MCF 10A (cell line): ENCODE measurements at regions not wholly inside any gene's neighbourhood (a gene's known extent, or its start where the extent isn't known, plus 50 kb on each side); places are given as distances from the start of the nearest gene placed in this dataset.
"Not testable (repeated sequence)": the region's sequence is repeated elsewhere in the genome, so short reads cannot be mapped to it uniquely, and the experiment has no call there.

Experiments
- BruUV-seq: library from RNA; stranded (reverse); fragments of 400-500 nt; replicated peaks from 2 replicates; lab custom pipeline; 2021; lab: Mats Ljungman, UMichigan
- CTCF ChIA-PET: fragments of 300-600 bp; sonication (Branson Sonifier 250); formaldehyde crosslinking; extraction: SDS; loops from one replicate; lab custom pipeline; 2021; ENCODE audit warnings: antibody characterized with exemption, inconsistent platforms; lab: Yijun Ruan, JAX
- POLR2A ChIA-PET: fragments of 300-600, 350-650 bp; sonication (Branson Sonifier 250); formaldehyde crosslinking; extraction: SDS; loops from one replicate; lab custom pipeline; 2020; ENCODE audit warnings: antibody characterized with exemption, inconsistent platforms; lab: Yijun Ruan, JAX
- DNase-seq: peaks from one replicate; pipeline ENCODE4 v3.0.0-alpha.2; 2018; ENCODE audit not compliant: unreplicated experiment
- H3K27ac Mint-ChIP-seq: one replicate; pipeline ENCODE4 v1.8.0; 2022; ENCODE audit warnings: mild to moderate bottlenecking, low read depth, mixed read lengths; ENCODE audit not compliant: unreplicated experiment
- H3K27me3 Mint-ChIP-seq: one replicate; pipeline ENCODE4 v1.8.0; 2022; ENCODE audit warnings: mixed read lengths; ENCODE audit not compliant: insufficient read depth, unreplicated experiment
- H3K36me3 Mint-ChIP-seq: one replicate; pipeline ENCODE4 v1.8.0; 2022; ENCODE audit warnings: mild to moderate bottlenecking, moderate library complexity, mixed read lengths; ENCODE audit not compliant: insufficient read depth, unreplicated experiment
- H3K4me1 Mint-ChIP-seq: one replicate; pipeline ENCODE4 v1.8.0; 2022; ENCODE audit warnings: mixed read lengths; ENCODE audit not compliant: insufficient read depth, unreplicated experiment
- H3K4me3 Mint-ChIP-seq: one replicate; pipeline ENCODE4 v1.8.0; 2022; ENCODE audit warnings: mild to moderate bottlenecking, moderate library complexity, mixed read lengths; ENCODE audit not compliant: unreplicated experiment
- H3K9me3 Mint-ChIP-seq: one replicate; pipeline ENCODE4 v1.8.0; 2022; ENCODE audit warnings: mixed read lengths; ENCODE audit not compliant: unreplicated experiment
- CTCF ChIP-seq: fragments of 200-600 bp; IDR thresholded peaks from one replicate; pipeline ENCODE4 v1.8.0; 2022; ENCODE audit warnings: antibody characterized with exemption, mild to moderate bottlenecking; ENCODE audit not compliant: unreplicated experiment
- intact Hi-C: fragments of 100-400 bp; cut with micrococcal nuclease; formaldehyde crosslinking; loops from 2 replicates; pipeline ENCODE4 v1.14.1; 2022

GRCh38 chrX:115719171-115719570 lies 158.2 kb downstream of the PLS3 start:
- TF ChIP-seq CTCF, result no peak
- Mint-ChIP-seq H3K4me3 (no peak overlapping the region), H3K36me3 (no peaks in the 10 kb centered on the region), H3K27ac (no peak overlapping the region), H3K9me3 (no peaks in the 10 kb centered on the region), H3K27me3 (peaks cover 35% of the 10 kb centered on the region), H3K4me1 (no peaks in the 10 kb centered on the region)
- intact Hi-C loops, result no loop called here
- ChIA-PET CTCF (interaction anchor here (0.5 to 0.6 kb wide), 2 partner anchors 69 to 831 kb away, joined by 3 to 5 read pairs; no protein-coding TSS in a partner anchor), POLR2A (no interaction called here)
- no TSS peak for BruUV-seq
- no peak for DNase-seq

GRCh38 chrX:115722724-115723433 lies 161.9 kb downstream of the PLS3 start:
- peaks cover 17% of the 10 kb centered on the region for H3K27me3 Mint-ChIP-seq
- H3K9me3 Mint-ChIP-seq, intact Hi-C loops, DNase-seq, H3K27ac Mint-ChIP-seq, POLR2A ChIA-PET, H3K4me1 Mint-ChIP-seq, CTCF ChIA-PET, H3K4me3 Mint-ChIP-seq, H3K36me3 Mint-ChIP-seq, BruUV-seq: not testable (repeated sequence)

- H3K27ac Mint-ChIP-seq, DNase-seq, H3K27me3 Mint-ChIP-seq, CTCF ChIA-PET, intact Hi-C loops, H3K4me1 Mint-ChIP-seq, BruUV-seq, H3K36me3 Mint-ChIP-seq, H3K4me3 Mint-ChIP-seq, H3K9me3 Mint-ChIP-seq, POLR2A ChIA-PET: not testable (repeated sequence)
These were observed 164.4 kb downstream of the PLS3 start for GRCh38 chrX:115725370-115725769.

- BruUV-seq, CTCF ChIA-PET, H3K4me3 Mint-ChIP-seq, H3K36me3 Mint-ChIP-seq, intact Hi-C loops, H3K9me3 Mint-ChIP-seq, H3K27me3 Mint-ChIP-seq, H3K27ac Mint-ChIP-seq, POLR2A ChIA-PET, DNase-seq, H3K4me1 Mint-ChIP-seq: not testable (repeated sequence)
These were observed 167.1 kb downstream of the PLS3 start for GRCh38 chrX:115727792-115728732.

- intact Hi-C loops, H3K27ac Mint-ChIP-seq, H3K36me3 Mint-ChIP-seq, H3K27me3 Mint-ChIP-seq, H3K9me3 Mint-ChIP-seq, H3K4me3 Mint-ChIP-seq, BruUV-seq, H3K4me1 Mint-ChIP-seq, POLR2A ChIA-PET, DNase-seq, CTCF ChIA-PET: not testable (repeated sequence)
These were observed 171.6 kb downstream of the PLS3 start for GRCh38 chrX:115732530-115732929.

- H3K36me3 Mint-ChIP-seq, intact Hi-C loops, H3K27ac Mint-ChIP-seq, CTCF ChIA-PET, H3K4me3 Mint-ChIP-seq, POLR2A ChIA-PET, H3K27me3 Mint-ChIP-seq, BruUV-seq, H3K4me1 Mint-ChIP-seq, H3K9me3 Mint-ChIP-seq, DNase-seq: not testable (repeated sequence)
These were observed 174.3 kb downstream of the PLS3 start for GRCh38 chrX:115735269-115735668.
